Aorta (tissue), 5 donors: ENCODE measurements at regions not wholly inside any gene's neighbourhood (a gene's known extent, or its start where the extent isn't known, plus 50 kb on each side); places are given as distances from the start of the nearest gene placed in this dataset.
A peak's percentile ranks its signal among the peaks of the same experiment; 100 is the strongest.
"Not testable (repeated sequence)": the region's sequence is repeated elsewhere in the genome, so short reads cannot be mapped to it uniquely, and the experiment has no call there.

Experiments
- ATAC-seq: fragments of 200-7000 bp; cut with Tn5 transposase; one replicate; pipeline ENCODE4 v1.9.1; 2022; ENCODE audit warnings: moderate library complexity; ENCODE audit not compliant: low FRiP score
- DNase-seq, 2 donors: peaks; one replicate each; pipeline ENCODE4 v3.0.0-alpha.2; 2020
- H3K27ac ChIP-seq, 2 donors: one replicate each; pipeline ENCODE4 v1.5.1; 2013; ENCODE audit warnings: low read length in 2 of 2, mild to moderate bottlenecking in 2 of 2, moderate library complexity in 2 of 2, control low read depth in 1 of 2, inconsistent platforms in 1 of 2, low read depth in 1 of 2
- H3K27me3 ChIP-seq, 2 donors: one replicate each; pipeline ENCODE4 v1.6.1; 2013; ENCODE audit warnings: control low read depth in 1 of 2, low read length in 1 of 2, mild to moderate bottlenecking in 1 of 2, moderate library complexity in 1 of 2; ENCODE audit not compliant: insufficient read depth in 2 of 2, control insufficient read depth in 1 of 2
- H3K36me3 ChIP-seq, 2 donors: one replicate each; pipeline ENCODE4 v1.6.1; 2013; ENCODE audit warnings: control low read depth in 1 of 2, low read length in 1 of 2, mild to moderate bottlenecking in 1 of 2; ENCODE audit not compliant: insufficient read depth in 2 of 2, control insufficient read depth in 1 of 2
- H3K4me1 ChIP-seq, 2 donors: one replicate each; pipeline ENCODE4 v1.6.1; 2013; ENCODE audit warnings: low read length in 2 of 2, control low read depth in 1 of 2, mild to moderate bottlenecking in 1 of 2, moderate library complexity in 1 of 2; ENCODE audit not compliant: insufficient read depth in 2 of 2, control insufficient read depth in 1 of 2
- H3K4me3 ChIP-seq, 2 donors: one replicate each; pipeline ENCODE4 v1.5.1; 2013; ENCODE audit warnings: low read length in 2 of 2, control low read depth in 1 of 2, mild to moderate bottlenecking in 1 of 2
- H3K9me3 ChIP-seq: one replicate; pipeline ENCODE4 v1.6.1; 2013; ENCODE audit warnings: mild to moderate bottlenecking, low read length; ENCODE audit not compliant: control insufficient read depth
- WGBS, 2 donors: extraction: QIAGEN DNeasy Blood & Tissue Kit; methylation state at CpG; one replicate each; pipeline ENCODE4 v1.1.7; 2013; 5-methylcytosine and 5-hydroxymethylcytosine counted together
- intact Hi-C, 2 donors: fragments of 100-400 bp; cut with DNase I; formaldehyde crosslinking; loops; one replicate each; pipeline versions ENCODE4 v1.14.2 to v1.15.0; 2022
- donor health status: healthy with polysubstance abuse.
- donor health status: Bipolar disorder and iron deficiency.
- donor health status: DM: no; HTN: no; CAD: no.
- donor health status: DM: no; HTN: no; CAD: no.
- donor health status: DM: yes; HTN: yes; CAD: no.

DNA sequence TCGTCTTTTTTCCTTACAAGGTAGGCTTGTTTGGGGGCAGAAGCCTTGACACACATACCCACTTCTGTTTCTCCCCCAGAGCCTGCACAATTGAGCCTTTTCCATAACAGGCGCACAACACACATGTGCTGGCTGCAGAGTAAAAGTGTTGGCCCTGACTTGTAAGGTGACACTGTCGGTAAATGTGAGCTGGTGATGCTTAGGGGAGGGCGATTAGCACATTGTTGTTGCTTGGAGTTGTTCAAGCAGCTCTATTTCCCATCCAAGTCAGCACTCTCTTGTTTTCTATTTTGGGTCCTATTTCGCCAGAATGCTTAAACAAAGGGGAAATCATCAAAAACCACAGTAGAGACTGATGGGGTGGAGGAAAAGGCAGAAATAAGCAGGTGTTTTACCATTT lies 51.9 kb upstream of the PTPRJ start:
- WGBS, 2 donors: 68 to 73% methylated on average over 5 of the region's 5 CpGs

DNA sequence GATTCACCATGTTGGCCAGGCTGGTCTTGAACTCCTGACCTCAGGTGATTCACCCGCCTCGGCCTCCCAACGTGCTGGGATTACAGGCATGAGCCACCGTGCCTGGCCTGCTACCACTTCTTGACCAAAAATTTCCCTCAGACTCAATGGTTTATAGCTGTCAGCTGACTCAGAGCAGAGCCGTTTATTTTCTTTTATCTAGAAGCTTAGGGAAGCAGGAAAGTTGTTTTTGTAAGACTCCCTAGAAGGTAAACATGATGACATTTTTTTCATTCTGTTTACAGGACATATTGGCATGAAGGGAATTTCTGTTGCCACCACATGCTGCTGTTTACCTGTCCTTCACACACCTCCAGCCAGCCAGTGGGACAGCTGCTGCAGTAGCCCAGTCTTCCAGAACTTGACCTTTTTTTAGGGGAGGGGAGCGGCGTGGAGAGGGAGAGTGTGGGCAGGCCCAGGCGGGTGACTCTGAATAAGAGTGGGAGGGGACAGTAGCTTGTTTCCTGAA lies 56.1 kb upstream of the PTPRJ start:
- intact Hi-C loops: no loop called here
- 22 to 23% methylated on average over 8 of the region's 8 CpGs for WGBS, 2 donors
- H3K4me1 ChIP-seq: no peaks in the 10 kb centered on the region
- no peak for ATAC-seq
- no peak overlapping the region for H3K27ac ChIP-seq
- no peaks in the 10 kb centered on the region for H3K9me3 ChIP-seq
- H3K27me3 ChIP-seq: no peaks in the 10 kb centered on the region
- H3K36me3 ChIP-seq: no peaks in the 10 kb centered on the region
- no peak overlapping the region for H3K4me3 ChIP-seq
- DNase-seq: no peak

More for the DNA sequence above, 51.9 kb upstream of the PTPRJ start:
- Histone ChIP-seq H3K27me3 (no peaks in the 10 kb centered on the region), H3K9me3 (no peaks in the 10 kb centered on the region), H3K36me3 (no peaks in the 10 kb centered on the region), H3K4me3 (no peak overlapping the region), H3K4me1 (no peaks in the 10 kb centered on the region), H3K27ac (no peak overlapping the region)
- ATAC-seq: no peak
- intact Hi-C loops: no loop called here
- no peak for DNase-seq

DNA sequence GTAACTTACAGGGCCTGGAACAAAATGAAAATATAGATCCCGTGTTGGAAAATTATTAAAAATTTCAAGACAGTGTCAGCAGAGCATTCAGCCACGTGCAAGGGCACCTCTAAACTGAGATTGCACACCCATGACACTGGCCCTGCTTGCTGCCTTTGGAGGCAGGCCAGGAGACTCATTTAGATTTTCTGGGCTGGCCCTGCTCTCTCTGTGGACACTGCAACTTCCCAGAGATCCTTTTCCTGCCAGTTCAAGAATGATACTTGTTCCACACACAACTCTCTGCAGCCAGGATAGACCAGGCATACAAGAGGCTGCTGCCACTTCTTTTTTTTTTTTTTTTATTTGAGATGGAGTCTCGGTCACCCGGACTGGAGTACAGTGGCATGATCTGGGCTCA lies 56.7 kb upstream of the PTPRJ start:
- Histone ChIP-seq H3K27me3 (no peaks in the 10 kb centered on the region), H3K36me3 (no peaks in the 10 kb centered on the region), H3K4me3 (no peak overlapping the region), H3K9me3 (no peaks in the 10 kb centered on the region), H3K4me1 (no peaks in the 10 kb centered on the region), H3K27ac (no peak overlapping the region)
- ATAC-seq (peak; percentile 60), DNase-seq (no peak)
- intact Hi-C loops: no loop called here
- WGBS, 2 donors: 6 to 9% methylated on average over 4 of the region's 4 CpGs

DNA sequence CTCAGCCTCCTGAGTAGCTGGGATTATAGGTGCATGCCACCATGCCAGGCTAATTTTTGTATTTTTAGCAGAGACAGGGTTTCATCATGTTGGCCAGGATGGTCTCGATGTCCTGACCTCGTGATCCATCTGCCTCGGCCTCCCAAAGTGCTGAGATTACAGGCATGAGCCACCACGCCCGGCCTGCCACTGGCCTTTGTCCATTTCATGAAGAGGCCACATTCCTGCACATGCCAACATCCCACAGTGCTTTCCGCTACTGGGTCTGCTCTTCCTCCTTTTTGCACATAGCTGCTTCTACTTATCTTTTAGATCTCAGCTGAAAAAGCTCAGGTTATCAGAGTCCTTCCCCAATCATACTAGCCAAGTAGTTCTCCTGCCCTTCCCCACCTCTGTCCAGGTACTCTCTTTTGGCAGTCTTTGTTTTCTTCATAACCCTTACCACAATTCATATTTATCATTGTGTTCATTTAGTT lies 59.2 kb upstream of the PTPRJ start:
- H3K4me1 ChIP-seq, H3K27me3 ChIP-seq, H3K36me3 ChIP-seq, H3K9me3 ChIP-seq, ATAC-seq, H3K27ac ChIP-seq, H3K4me3 ChIP-seq, intact Hi-C loops: not testable (repeated sequence)
- peak in 1 of 2 donors; percentile 59 for DNase-seq
- WGBS, 2 donors: 92 to 96% methylated on average over 6 of the region's 6 CpGs

DNA sequence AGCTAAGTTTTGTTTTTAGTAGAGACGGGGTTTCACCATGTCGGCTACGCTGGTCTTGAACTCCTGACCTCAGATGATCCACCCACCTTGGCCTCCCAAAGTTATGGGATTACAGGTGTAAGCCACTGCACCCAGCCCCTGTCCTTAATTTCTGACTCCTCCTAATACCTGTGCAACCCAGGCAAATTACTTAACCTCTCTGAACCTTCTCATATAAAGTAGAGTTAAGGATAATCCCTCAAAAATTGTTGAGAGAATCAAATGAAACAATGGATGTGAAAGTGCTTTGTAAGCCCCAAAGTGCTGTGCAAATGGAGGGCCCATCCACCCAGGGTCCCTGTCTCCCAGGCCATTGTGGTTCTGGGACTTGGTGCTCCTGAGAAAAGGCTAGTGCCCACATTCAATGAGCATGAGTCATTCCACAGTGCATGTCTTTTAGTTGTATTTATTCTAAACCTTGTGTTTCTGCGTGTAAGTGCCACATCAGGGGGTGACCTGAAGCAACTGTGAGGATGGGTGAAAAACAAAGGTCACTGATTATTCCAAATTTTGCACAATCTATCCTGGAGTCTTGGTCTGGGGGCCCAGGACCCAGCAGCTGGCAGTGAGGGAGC lies 61.4 kb upstream of the PTPRJ start:
- peak in 1 of 2 donors; percentile 13 for DNase-seq
- H3K27me3 ChIP-seq: no peaks in the 10 kb centered on the region
- ATAC-seq: no peak
- no peaks in the 10 kb centered on the region for H3K9me3 ChIP-seq
- no peak overlapping the region for H3K27ac ChIP-seq
- no peaks in the 10 kb centered on the region for H3K36me3 ChIP-seq
- WGBS, 2 donors: 69 to 71% methylated on average over 4 of the region's 4 CpGs
- H3K4me3 ChIP-seq: no peak overlapping the region
- intact Hi-C loops: no loop called here
- H3K4me1 ChIP-seq: no peaks in the 10 kb centered on the region

DNA sequence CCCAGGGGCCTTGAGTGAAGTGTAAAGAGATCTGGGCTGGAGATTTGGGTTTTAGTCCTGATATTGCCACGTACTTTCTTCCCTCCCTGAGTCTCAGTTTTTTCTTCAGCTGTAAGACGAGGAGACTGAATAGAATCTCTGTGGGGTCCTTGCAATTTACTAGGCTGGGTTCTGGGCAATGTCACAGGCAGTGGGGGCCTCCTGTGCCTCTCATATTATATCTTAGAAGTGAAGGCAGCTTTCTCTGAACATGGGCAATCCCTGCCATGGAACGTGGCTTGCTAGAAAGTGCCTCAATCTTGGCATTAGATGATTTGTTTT lies 62.0 kb upstream of the PTPRJ start:
- Histone ChIP-seq H3K4me3 (no peak overlapping the region), H3K27ac (peak overlapping the region in 1 of 2 donors; percentile 69), H3K27me3 (no peaks in the 10 kb centered on the region)

DNA sequence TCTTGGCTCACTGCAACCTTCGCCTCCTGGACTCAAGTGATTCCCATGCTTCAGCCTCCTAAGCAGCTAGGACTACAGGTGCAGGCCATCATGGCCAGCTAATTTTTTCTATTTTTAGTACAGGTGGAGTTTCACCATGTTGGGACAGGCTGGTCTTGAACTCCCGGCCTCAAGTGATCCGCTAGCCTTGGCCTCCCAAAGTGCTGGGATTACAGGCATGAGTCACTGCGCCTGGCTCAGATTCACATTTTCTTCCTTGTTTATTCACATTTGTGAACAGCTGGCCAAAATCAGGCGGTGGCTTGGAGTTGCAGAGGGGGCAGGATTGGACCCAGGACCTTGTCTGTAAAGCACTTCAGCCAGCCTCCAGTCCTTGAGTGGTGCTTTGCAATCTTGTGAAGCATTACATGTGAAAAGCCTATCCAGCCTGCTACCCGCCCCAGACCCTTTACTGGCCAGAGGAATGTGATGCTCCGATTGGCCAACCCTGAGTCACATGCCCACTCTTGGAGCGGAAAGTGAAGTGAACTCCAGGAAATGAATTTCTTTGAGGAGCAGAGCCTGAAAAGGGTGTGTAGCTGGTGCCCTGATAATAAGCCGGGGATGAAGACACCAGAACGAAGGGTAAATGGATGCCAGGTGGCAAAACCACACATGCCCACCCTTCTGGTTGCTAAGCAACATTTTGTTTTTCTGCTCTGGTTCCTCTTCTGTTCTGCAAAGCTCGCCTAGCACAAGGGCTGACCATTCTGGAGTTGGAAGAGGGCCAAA lies 62.6 kb upstream of the PTPRJ start:
- Histone ChIP-seq H3K4me1 (no peaks in the 10 kb centered on the region), H3K27ac (peak overlapping the region in 1 of 2 donors; percentile 70), H3K27me3 (no peaks in the 10 kb centered on the region), H3K4me3 (no peak overlapping the region), H3K9me3 (no peaks in the 10 kb centered on the region), H3K36me3 (no peaks in the 10 kb centered on the region)
- 21 to 32% methylated on average over 11 of the region's 11 CpGs for WGBS, 2 donors
- intact Hi-C loops: no loop called here
- DNase-seq: peak; percentile 87 to 94
- ATAC-seq: peak; percentile 92

More for the DNA sequence above, 62.0 kb upstream of the PTPRJ start:
- H3K36me3 ChIP-seq: no peaks in the 10 kb centered on the region
- intact Hi-C loops: no loop called here
- ATAC-seq (no peak), DNase-seq (no peak)
- no peaks in the 10 kb centered on the region for H3K4me1 ChIP-seq
- 0 to 16% methylated on average over 3 of the region's 3 CpGs for WGBS, 2 donors
- H3K9me3 ChIP-seq: no peaks in the 10 kb centered on the region

DNA sequence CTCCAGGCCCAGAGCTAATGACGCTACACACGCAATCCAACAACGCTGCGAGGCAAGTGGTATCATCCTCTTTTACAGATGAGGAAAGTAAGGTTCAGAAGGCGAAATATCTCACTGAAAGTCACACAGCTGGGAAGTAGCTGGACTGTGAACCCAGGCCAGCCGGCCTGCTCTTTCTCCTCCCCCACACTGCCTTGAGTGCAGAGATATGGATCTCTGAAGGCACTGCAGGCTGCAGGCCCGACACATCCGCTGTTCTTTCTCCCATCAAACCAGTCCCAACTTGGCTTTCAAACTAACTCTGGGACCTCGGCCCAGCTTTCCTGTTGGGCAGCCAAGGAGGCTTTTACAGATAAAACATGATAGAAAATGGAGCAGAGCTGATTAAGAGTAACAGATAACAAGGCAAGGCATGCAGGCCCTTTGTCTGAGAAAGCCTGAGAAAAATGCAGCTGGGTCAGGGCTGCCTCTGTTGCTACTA lies 64.0 kb upstream of the PTPRJ start:
- ATAC-seq (peak; percentile 44), DNase-seq (peak in 1 of 2 donors; percentile 70)
- Histone ChIP-seq H3K27me3 (no peaks in the 10 kb centered on the region), H3K4me1 (no peaks in the 10 kb centered on the region), H3K36me3 (no peaks in the 10 kb centered on the region), H3K4me3 (no peak overlapping the region), H3K9me3 (no peaks in the 10 kb centered on the region), H3K27ac (no peak overlapping the region)
- WGBS, 2 donors: 35 to 43% methylated on average over 9 of the region's 9 CpGs
- intact Hi-C loops: no loop called here

DNA sequence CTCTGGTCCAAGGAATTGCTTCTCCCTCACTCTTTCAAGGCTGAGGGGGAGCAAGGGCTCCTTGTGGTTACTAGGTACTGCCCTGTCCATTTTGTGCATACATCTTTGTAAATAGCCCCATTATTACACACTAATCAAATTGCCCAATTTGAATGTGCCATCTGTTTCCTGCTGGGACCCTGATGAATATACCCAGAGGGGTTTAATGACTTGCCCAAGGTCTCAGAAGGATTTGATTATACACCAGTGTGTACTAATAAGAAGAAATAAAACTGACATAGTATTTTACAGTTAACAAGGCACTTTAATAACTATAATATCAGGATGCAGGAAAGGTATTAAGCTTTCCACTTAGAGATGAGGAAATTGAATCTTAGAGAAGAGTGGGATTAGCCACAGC lies 64.6 kb upstream of the PTPRJ start:
- Histone ChIP-seq H3K36me3 (no peaks in the 10 kb centered on the region), H3K27me3 (no peaks in the 10 kb centered on the region), H3K4me1 (no peaks in the 10 kb centered on the region), H3K27ac (no peak overlapping the region), H3K9me3 (no peaks in the 10 kb centered on the region), H3K4me3 (no peak overlapping the region)
- no peak for DNase-seq
- no peak for ATAC-seq
- intact Hi-C loops: no loop called here
